Liver (tissue), 3 donors: ENCODE measurements at regions not wholly inside any gene's neighbourhood (a gene's known extent, or its start where the extent isn't known, plus 50 kb on each side); places are given as distances from the start of the nearest gene placed in this dataset.

Source experiments
- CTCF ChIP-seq: fragments of 150-350 bp; IDR thresholded peaks from 2 replicates; pipeline ENCODE4 v1.5.1; 2017; ENCODE audit warnings: improper control_type of control experiment, low read depth, low read length; ENCODE audit not compliant: missing input control
- GABPA ChIP-seq, 2 donors: IDR thresholded peaks in 1 of 2; conservative IDR thresholded peaks in 1 of 2; 2 replicates each; pipeline ENCODE4 v1.6.1; 2016; ENCODE audit warnings: antibody characterized with exemption in 2 of 2, mild to moderate bottlenecking in 1 of 2, moderate library complexity in 1 of 2
- JUND ChIP-seq, 2 donors: IDR thresholded peaks; 2 replicates each; pipeline ENCODE4 v1.6.1; 2016; ENCODE audit warnings: antibody characterized with exemption in 2 of 2
- MAX ChIP-seq: IDR thresholded peaks from 2 replicates; pipeline ENCODE4 v1.6.1; 2016; ENCODE audit warnings: antibody characterized with exemption
- RAD21 ChIP-seq, 2 donors: IDR thresholded peaks; 2 replicates each; pipeline ENCODE4 v1.6.1; 2016; ENCODE audit warnings: antibody characterized with exemption in 2 of 2, mild to moderate bottlenecking in 2 of 2
- REST ChIP-seq: IDR thresholded peaks from 2 replicates; pipeline ENCODE4 v1.6.1; 2016; ENCODE audit warnings: antibody characterized with exemption, mild to moderate bottlenecking
- RXRA ChIP-seq, 2 donors: IDR thresholded peaks; 2 replicates each; pipeline ENCODE4 v1.6.1; 2017 to 2018; ENCODE audit warnings: antibody characterized with exemption in 2 of 2, mild to moderate bottlenecking in 1 of 2
- SP1 ChIP-seq: IDR thresholded peaks from 2 replicates; pipeline ENCODE4 v1.6.1; 2018; ENCODE audit warnings: antibody characterized with exemption, mild to moderate bottlenecking
- YY1 ChIP-seq: IDR thresholded peaks from 2 replicates; pipeline ENCODE4 v1.6.1; 2016; ENCODE audit warnings: antibody characterized with exemption, mild to moderate bottlenecking
- donor health status: healthy.
- donor health status: healthy.

- TF ChIP-seq CTCF (no peak), RAD21 (IDR thresholded peaks at IDR 0.05) (no peak), MAX (no peak), RXRA (IDR thresholded peaks at IDR 0.05) (no peak), GABPA (IDR thresholded peaks at IDR 0.05 in 1 of 2, conservative IDR thresholded peaks at IDR 0.05 in 1 of 2) (no peak), YY1 (no peak), REST (no peak), SP1 (no peak), JUND (IDR thresholded peaks at IDR 0.05) (no peak)
Measured at GRCh38 chr20:40319741-40320516, 369.1 kb downstream of the MAFB start.
